GM18873 (cell line): ENCODE measurements at regions not wholly inside any gene's neighbourhood (a gene's known extent, or its start where the extent isn't known, plus 50 kb on each side); places are given as distances from the start of the nearest gene placed in this dataset.
"Not testable (repeated sequence)": the region's sequence is repeated elsewhere in the genome, so short reads cannot be mapped to it uniquely, and the experiment has no call there.

ENCODE experiments used
- ATAC-seq: cut with Tn5 transposase; IDR thresholded peaks from one replicate; pipeline ENCODE4 v1.9.1; 2021; ENCODE audit warnings: mild to moderate bottlenecking, moderate library complexity, moderate number of reproducible peaks; ENCODE audit not compliant: unreplicated experiment, low FRiP score

DNA sequence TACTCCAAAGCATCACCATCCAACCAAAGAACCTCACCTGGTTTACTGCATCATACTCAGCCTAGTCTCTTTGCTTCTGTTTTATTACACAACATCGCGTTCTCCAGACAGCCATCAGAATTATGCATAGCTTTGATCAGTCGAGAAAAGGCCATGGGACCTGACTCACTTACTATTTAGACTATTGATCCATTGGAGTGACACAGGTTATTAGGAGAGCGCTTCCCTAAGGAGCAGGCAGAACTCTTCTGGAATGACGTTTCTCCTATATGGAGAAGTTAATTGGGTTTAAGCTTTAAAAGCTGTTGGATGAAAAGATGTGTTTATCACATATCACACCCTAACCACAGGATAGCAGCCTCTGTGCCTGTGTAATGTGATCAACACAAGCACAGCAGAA is 649.1 kb upstream of the SLC10A2 start:
- ATAC-seq: no peak

- ATAC-seq: no peak
These were observed 637.0 kb upstream of the SLC10A2 start for GRCh38 chr13:103703246-103703645.

- no peak for ATAC-seq
These were observed 631.8 kb upstream of the SLC10A2 start for GRCh38 chr13:103698000-103698399.

GRCh38 chr13:103695320-103695719 is 629.1 kb upstream of the SLC10A2 start:
- no peak for ATAC-seq

GRCh38 chr13:103694471-103694870 is 628.3 kb upstream of the SLC10A2 start:
- no peak for ATAC-seq

- ATAC-seq: no peak
These were observed 627.8 kb upstream of the SLC10A2 start for GRCh38 chr13:103694033-103694432.

- ATAC-seq: no peak
These were observed 626.2 kb upstream of the SLC10A2 start for GRCh38 chr13:103692442-103692841.

DNA sequence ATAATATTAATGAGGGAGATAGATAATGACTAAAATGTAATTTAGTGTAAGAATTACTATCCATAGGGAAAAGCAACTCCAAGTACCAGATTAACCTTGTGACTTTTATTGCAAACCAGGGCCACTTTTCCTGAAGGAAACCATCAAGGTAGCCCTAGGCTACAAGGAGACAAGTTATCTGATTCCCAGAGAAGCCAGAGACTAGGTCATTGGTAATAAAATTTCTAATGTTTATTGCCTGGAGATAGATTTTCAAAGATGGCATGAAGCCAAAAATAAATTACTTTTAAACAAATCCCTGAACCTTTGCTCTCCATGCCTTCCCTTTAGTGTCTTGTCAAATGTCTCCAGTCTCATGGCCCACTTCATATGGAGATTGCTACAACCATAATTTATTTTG is 610.1 kb upstream of the SLC10A2 start:
- ATAC-seq: no peak

DNA sequence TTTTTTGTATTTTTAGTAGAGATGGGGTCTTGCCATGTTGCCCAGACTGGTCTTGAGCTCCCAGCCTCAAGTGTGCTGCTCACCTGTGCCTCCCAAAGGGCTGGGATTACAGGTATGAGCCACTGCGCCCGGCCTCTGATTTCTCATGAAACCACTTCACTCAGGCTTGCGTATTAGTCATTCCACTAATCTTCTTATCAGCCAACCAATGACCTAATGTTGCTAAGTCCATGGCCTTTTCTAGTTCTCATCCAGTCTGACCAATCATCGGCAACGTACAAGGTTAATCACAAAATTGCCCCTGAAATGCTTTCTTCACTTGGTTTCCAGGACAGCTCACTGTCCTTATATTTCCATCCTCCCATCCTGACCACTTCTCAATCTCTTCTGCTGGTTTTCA is 605.3 kb upstream of the SLC10A2 start:
- ATAC-seq: no peak

DNA sequence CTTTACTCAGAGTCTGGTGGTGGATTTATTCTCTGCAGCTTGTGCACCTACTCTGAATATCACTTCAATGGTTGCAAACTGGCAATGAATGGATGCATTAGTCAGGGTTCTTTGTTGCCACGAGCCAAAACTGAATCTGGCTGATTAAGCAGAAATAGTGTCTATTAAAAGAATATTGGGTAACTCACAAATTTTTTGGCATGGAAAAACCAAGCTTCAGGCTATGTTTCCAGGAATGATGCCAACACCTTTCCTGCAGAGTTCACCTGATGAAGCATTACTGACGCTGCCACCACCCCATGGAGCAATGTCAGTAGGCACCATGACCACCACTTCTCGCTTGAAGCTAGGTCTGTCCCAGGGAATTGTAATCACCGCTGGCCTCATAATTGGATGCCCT is 597.8 kb upstream of the SLC10A2 start:
- no peak for ATAC-seq

GRCh38 chr13:103656311-103656710 is 590.1 kb upstream of the SLC10A2 start:
- no peak for ATAC-seq

DNA sequence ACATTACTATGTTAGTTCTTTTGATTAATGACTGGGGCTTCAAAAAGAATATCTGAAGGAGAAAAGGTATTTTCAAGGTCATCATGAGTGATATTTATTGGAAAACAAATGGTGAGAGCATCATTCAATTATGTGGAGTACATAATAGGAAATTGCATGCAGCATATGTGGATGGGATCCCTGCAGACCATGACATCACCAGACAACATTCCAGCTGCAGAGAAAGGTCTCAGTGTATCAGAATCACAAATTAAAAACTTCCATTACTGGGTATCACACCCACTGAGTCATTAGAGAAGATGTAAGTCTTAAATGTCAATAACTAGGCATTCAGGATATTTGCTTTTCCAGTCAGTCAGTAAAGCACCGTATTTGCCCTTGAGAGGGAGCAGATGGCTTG is 574.4 kb upstream of the SLC10A2 start:
- no peak for ATAC-seq

DNA sequence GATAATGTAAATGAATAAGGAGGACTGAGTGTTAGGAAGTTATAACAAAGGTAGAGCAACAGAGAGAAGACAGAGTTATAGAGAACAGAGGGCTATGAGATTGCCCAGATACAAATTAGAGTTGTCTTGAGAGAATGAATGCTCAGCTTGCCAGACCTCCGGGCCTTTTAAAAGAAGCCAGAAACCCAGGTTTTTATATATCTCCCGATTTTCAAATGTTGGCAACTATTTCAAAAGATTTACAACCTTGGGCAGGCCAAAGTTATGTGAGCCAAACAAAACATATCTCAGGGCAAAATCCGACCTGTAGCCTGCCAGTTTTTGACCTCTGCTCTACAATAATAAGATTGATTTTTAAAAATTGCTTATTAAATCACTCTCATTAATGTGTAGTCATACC is 573.1 kb upstream of the SLC10A2 start:
- ATAC-seq: no peak

GRCh38 chr13:103638706-103639105 is 572.5 kb upstream of the SLC10A2 start:
- ATAC-seq: no peak

- ATAC-seq: no peak
These were observed 567.8 kb upstream of the SLC10A2 start for GRCh38 chr13:103634066-103634465.

DNA sequence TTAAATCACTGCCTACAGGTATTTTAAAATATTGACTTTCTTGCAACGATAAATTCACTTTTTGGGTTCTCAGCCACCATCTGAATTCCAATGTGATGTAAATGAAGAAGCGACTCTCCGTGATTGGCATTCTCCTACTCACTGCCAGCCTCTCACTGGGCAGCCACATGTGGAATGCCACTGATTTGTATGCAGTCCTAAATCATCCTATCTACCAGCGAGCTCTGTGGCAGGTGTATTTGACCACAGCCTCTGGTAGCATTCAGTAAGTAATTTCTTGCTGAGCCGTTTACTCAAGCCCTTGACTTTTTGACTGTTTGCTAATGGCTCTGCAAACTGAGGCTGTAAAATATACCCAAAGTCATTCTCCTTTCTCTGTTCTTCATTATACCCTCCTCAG is 559.0 kb upstream of the SLC10A2 start:
- ATAC-seq: no peak

DNA sequence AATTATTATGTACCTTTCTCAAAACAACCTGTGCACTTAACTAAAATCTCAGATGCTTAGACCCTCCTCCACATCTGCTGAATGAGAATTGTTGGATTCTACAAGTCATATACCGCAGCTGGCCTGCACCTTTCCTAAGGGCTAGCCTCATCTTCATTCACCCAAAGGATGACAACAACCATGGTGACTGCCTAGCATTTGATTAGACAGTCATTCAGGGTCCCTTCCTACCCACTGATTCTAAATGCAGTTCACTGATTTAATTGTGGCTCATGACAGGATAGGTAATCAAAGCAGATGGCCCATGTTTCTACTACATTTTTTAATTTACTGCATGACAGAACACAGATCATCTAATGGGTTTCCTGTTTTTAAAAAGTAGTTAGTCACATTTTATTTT is 551.9 kb upstream of the SLC10A2 start:
- ATAC-seq: no peak

DNA sequence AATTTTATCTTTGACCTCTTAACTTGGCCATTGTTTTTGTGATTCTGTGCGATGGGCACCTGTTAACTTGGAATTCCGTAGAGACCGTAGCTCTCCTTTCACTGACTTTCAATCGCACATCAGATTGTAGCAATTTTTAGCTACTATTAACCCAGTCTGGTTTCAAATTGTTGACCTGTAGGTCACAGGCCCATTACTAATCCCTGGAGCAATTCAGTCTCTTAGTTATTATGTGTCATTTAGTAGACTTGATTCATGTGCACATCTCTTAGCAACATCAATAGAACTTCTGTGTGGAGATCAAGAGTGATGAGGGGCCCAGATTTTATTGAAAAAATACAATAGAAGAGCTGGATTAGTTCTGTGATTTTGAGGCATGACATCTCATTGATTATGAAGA is 549.6 kb upstream of the SLC10A2 start:
- no peak for ATAC-seq

GRCh38 chr13:103614761-103615160 is 548.5 kb upstream of the SLC10A2 start:
- ATAC-seq: no peak

- ATAC-seq: peak; percentile 55
These were observed 541.8 kb upstream of the SLC10A2 start for GRCh38 chr13:103607995-103608394.

GRCh38 chr13:103605546-103606326 is 539.5 kb upstream of the SLC10A2 start:
- ATAC-seq: no peak

DNA sequence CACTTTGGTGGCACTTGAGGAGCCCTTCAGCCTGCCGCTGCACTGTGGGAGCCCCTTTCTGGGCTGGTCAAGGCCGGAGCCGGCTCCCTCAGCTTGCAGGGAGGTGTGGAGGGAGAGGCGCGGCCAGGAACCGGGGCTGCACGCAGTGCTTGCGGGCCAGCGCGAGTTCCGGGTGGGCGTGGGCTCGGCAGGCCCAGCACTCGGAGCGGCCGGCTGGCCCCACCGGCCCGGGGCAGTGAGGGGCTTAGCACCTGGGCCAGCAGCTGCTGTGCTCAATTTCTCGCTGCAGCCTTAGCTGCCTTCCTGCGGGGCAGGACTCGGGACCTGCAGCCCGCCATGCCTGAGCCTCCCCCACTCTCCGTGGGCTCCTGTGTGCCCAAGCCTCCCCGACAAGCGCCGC is 533.7 kb upstream of the SLC10A2 start:
- not testable (repeated sequence) for ATAC-seq

DNA sequence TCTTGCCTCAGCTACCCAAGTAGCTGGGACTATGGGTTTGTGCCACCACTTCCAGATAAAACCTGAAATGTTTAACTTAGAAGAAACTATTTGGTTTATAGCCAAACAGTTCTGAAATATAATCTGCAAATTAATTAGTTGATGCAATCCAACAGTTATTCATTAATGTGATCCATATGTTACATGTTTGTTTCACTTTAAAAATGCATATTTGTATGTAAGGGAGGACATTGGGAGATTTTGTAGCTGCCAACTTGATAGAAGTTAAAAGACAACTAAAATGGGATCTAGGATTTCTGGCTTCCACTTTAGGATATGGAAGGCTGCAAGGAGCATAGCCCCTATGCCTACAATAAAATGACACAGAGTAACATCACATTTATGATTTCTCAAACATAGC is 532.5 kb upstream of the SLC10A2 start:
- no peak for ATAC-seq
